Stimulated activated CD4-positive, alpha-beta T cell treated with anti-CD3 and anti-CD28 coated beads, Interleukin-1b, Interleukin-23, amount 100 ng/mL, for 1 hour (primary cell): ENCODE measurements at regions not wholly inside any gene's neighbourhood (a gene's known extent, or its start where the extent isn't known, plus 50 kb on each side); places are given as distances from the start of the nearest gene placed in this dataset.

Experiments used
- DNase-seq, 2 donors: peaks; one replicate each; pipeline ENCODE4 v3.0.0-alpha.2; 2020; ENCODE audit warnings: low read depth in 2 of 2

- no peak for DNase-seq
Observed at GRCh38 chr5:86780018-86780417, 162.3 kb downstream of the COX7C start.

GRCh38 chr5:86786955-86787354, 169.2 kb downstream of the COX7C start:
- DNase-seq = no peak

GRCh38 chr5:86795659-86796058, 177.9 kb downstream of the COX7C start:
- DNase-seq = no peak

GRCh38 chr5:86797677-86798076, 179.9 kb downstream of the COX7C start:
- DNase-seq = no peak

DNA sequence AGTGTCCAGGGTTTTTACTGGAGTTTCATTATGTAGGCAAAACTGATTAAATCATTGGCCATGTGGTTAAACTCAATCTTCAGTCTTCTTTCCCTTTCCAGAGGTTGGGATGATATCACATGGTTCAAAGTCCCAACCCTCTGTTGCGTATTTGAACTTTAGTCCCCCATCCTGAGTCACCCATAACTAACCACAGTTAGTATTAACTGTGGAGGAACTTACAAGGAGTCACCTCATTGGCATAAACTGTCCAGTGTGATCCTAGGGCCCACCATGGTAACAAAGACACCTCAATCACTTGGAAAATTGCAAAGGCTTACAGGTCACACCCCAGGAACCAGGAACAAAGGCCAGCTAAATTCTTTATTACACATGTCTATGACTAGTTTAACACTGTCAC, 188.5 kb downstream of the COX7C start:
- DNase-seq = no peak

GRCh38 chr5:86807046-86808031, 189.6 kb downstream of the COX7C start:
- DNase-seq = no peak

DNA sequence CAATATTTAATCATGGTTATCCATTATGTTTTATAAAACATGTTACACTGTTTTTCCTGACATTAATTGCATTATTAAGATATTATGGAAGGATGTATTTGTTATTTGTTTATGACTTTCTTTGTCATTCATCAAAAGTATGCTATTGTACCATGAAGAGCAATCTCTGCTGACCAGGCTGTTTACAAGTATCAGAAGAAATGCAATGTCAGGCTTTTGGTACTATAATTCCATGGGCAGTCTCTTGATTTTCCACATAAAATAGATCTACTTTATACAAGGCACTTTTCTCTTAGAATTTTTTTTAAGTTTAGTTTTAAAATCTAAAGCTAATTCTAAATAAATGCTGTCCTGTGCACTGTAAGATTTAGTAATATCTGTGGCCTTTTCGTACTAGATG, 196.6 kb downstream of the COX7C start:
- no peak for DNase-seq

DNA sequence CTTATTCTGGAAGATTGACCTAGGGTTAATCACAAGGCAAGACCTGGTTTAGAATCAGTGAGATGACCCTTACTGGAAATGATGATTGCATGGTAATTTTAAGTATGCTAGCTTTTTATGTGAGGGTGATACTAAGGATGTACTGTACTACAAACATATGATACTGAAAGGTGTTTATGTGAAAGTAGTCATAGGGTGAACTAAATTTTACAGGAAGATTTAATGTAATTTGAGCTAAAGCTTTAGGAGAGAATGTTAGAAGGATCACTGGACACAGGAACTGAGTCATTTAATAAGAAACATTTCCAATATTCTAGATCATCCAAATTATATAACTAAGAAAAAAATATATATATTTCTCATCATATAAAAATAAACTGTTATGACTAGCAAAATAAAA, 197.2 kb downstream of the COX7C start:
- DNase-seq = no peak

DNA sequence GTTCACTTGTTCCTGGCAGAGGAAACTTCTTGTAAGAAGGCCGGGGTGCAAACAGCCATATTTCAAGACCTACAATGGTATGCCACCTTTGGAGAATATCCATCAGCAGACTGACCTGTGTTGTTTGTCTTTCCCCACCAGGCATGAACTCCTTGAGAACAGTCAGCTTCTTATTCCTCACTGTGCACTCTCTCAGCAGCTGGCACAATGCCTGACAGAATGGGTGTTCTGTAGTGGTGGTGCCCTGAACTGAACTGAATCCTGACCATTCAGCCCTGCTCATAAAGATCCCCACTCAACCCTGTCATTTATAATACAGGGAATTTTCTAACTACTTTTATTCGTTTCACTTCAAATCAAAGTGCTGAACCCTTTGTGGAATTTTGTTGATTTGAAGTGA, 206.9 kb downstream of the COX7C start:
- DNase-seq = no peak

- no peak for DNase-seq
Observed at GRCh38 chr5:86831128-86831527, 213.4 kb downstream of the COX7C start.

DNA sequence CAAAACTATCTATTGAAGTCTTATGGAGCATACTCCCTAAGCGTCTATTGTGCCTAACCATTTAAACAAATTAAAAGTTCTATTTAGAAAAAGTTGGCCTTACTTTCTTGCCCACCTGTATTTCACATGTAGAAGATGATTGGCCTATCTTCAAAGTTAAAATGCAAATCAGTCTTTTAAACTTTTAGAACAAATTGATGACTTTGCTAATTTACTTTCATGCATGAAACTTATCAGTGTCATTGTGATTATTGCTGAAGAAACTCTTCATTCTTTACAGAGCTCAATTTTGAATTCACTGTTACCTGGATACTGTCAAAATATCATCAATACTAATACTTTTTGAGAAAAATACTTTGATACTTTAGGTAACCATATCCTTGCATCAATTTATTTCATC, 216.1 kb downstream of the COX7C start:
- DNase-seq = no peak

DNA sequence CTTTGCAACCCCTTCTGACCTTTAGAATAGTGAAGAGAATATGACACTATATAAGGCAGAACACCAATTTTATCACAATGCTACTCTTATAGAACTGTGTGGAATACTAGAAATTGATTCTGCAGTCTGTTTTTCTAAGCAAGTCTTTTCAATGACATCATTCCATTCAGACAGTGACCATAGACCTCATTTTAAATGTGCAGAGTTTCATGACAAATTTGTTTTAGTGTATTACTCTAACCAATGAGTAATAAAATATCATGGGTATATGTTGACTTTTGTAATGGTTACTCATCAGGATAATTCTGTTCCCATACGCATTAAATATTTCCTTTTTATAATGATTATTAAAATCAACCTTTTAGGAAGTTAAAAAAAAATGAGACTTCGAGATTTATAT, 219.9 kb downstream of the COX7C start:
- no peak for DNase-seq

DNA sequence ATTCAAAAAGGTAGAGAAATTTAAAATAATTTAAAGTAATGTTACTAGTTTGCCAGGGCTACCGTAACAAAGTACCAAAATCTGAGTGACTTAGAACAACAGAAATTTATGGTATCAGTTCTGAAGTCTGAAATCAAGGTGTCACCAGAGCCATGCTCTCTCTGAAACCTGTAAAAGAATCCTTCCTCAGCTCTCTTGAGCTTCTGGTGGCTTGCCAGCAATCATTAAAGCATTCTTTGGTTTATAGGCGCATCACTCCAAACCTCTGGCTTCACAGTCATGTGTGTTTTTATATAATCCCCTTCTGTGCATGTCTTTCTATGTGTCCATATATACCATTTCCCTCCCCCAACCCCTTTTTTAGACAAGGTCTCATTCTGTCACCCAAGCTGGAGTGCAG, 220.3 kb downstream of the COX7C start:
- DNase-seq = no peak

- no peak for DNase-seq
Observed at GRCh38 chr5:86841000-86841644, 223.4 kb downstream of the COX7C start.

GRCh38 chr5:86858442-86858841, 240.7 kb downstream of the COX7C start:
- no peak for DNase-seq

DNA sequence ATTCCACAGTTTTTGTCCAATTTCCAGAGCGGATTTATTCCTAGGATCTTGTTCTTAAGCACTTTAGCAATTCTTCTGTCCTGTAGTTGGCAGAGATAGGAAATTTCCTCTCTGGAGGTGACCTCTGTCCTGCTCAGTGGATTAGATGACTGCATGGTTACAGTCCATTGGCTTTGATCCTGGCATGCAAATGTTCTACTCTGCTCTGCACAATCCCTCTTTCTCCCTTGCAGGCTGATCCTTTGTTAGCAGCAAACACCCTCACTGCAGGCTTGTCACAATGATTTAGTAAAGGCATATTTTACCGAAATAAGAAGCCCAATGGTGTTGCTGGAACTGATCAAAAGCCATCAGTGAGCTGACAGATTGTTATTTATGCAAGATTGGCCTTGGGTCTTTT, 243.8 kb downstream of the COX7C start:
- no peak for DNase-seq

DNA sequence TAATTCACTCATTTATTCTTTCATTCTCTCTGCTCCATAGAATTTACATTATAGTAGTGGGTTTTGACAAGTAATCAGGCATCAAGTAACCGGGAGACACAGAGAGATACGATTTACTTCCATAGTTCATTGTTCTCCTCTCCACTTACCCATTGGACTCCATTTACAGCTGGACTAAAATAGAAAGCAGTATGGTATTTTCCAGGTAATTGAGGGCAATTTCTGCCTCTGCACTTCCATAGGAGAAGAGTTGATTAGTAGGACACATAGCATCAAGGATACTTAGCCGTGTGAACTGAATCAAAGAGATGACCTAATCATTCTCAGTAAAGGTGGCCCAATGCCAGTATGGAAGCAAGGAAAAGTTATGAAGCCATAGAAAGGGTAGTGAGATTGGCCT, 244.4 kb downstream of the COX7C start:
- no peak for DNase-seq

GRCh38 chr5:86864051-86864450, 246.3 kb downstream of the COX7C start:
- DNase-seq = no peak

DNA sequence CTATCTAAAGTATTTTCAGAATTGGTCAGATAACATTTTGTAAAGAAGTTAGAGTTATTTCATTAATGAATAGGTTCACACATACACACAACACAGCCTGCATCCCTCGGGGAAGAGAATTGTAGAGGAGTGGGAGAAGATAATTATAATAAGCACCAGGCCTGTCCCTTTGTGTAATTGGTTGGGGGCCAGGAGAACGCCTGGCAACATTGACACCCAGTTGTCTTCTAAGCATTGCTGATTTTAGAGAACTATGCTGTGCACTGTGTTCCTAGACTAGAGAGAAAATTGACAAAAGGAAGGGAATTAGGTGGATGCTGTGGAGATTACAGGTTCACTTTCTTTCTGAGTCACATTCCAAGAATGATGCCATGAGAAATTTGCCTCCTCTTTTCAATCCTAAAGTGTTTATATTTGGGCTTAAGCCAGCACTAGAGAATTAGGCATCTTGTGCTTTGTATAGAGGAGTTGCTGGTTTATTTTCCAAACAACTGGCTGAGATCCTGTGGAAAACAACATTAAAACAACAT, 247.6 kb downstream of the COX7C start:
- no peak for DNase-seq

DNA sequence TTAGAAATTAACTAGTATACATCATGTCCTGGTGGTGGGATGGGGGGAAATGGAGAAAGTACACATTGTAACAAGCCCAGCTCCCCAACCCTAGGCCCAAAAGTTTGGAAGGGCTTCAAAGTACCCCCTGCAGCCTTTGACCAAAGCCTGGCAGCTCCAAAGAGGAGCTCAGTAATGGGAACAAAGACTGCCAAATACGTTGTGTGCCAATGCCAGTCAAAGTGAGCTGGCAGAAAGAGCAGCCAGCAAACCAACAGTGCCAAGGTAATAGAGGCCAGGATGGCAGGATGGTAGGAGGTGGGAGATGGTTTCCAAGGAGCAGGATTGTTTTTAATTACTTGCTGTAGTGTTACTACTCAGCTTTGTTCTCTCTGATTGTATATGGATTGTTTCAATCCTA, 248.3 kb downstream of the COX7C start:
- no peak for DNase-seq

- no peak for DNase-seq
Observed at GRCh38 chr5:86869268-86869667, 251.5 kb downstream of the COX7C start.

GRCh38 chr5:86875539-86875938, 257.8 kb downstream of the COX7C start:
- DNase-seq = no peak

DNA sequence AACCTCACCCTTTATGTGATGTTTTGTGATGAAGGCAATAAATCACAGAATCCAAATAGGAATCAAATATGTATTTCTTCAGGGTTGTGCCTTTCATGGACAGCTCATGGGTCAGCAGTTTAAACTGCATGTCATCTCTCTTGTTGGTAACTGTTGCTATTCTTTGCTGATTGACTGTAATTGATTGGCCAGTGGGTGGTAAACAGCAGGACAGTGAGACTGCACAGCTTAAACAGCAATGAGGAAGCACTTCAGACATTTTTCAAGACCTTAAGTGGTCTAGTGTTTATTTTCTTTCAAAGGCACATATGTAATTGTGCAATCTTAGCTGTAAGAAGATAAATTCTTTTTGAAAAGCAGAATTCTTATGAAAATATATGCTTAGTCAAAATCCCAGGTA, 260.5 kb downstream of the COX7C start:
- no peak for DNase-seq
